ENCODE measurements at regions not wholly inside any gene's neighbourhood (a gene's known extent, or its start where the extent isn't known, plus 50 kb on each side); places are given as distances from the start of the nearest gene placed in this dataset.
"Not testable (repeated sequence)": the region's sequence is repeated elsewhere in the genome, so short reads cannot be mapped to it uniquely, and the experiment has no call there.

- POLR2A ChIA-PET: no interaction called here
- DNase-seq: no peak
- H3K36me3 Mint-ChIP-seq: no peaks in the 10 kb centered on the region
- no peak overlapping the region for H3K4me3 Mint-ChIP-seq
- CTCF ChIA-PET: no interaction called here
- H3K27me3 Mint-ChIP-seq: no peaks in the 10 kb centered on the region
- H3K27ac Mint-ChIP-seq: no peak overlapping the region
- no peaks in the 10 kb centered on the region for H3K4me1 Mint-ChIP-seq (ENCODE audit: low read depth)
- H3K9me3 Mint-ChIP-seq: no peaks in the 10 kb centered on the region
- intact Hi-C loops (cut with micrococcal nuclease): no loop called here
These were observed 108.1 kb upstream of the GMNC start for GRCh38 chr3:190970560-190970959.

- Mint-ChIP-seq H3K27ac (no peak overlapping the region), H3K4me3 (no peak overlapping the region), H3K4me1 (ENCODE audit: low read depth) (no peaks in the 10 kb centered on the region), H3K36me3 (no peaks in the 10 kb centered on the region), H3K9me3 (no peaks in the 10 kb centered on the region), H3K27me3 (peaks cover 1% of the 10 kb centered on the region)
- POLR2A ChIA-PET: no interaction called here
- CTCF ChIA-PET: no interaction called here
- intact Hi-C loops (cut with micrococcal nuclease): no loop called here
- DNase-seq: no peak
These were observed 106.1 kb upstream of the GMNC start for GRCh38 chr3:190968616-190969015.

GRCh38 chr3:190964931-190965330 is 102.4 kb upstream of the GMNC start:
- H3K9me3 Mint-ChIP-seq; POLR2A ChIA-PET; H3K27me3 Mint-ChIP-seq; CTCF ChIA-PET; H3K4me3 Mint-ChIP-seq; intact Hi-C loops (cut with micrococcal nuclease); H3K36me3 Mint-ChIP-seq; H3K27ac Mint-ChIP-seq; DNase-seq; H3K4me1 Mint-ChIP-seq (ENCODE audit: low read depth): not testable (repeated sequence)

- peaks cover 1% of the 10 kb centered on the region for H3K27me3 Mint-ChIP-seq
- DNase-seq: no peak
- no peaks in the 10 kb centered on the region for H3K4me1 Mint-ChIP-seq (ENCODE audit: low read depth)
- ChIA-PET POLR2A (no interaction called here), CTCF (no interaction called here)
- H3K9me3 Mint-ChIP-seq: peaks cover 14% of the 10 kb centered on the region
- no peaks in the 10 kb centered on the region for H3K36me3 Mint-ChIP-seq
- intact Hi-C loops (cut with micrococcal nuclease): no loop called here
- no peak overlapping the region for H3K27ac Mint-ChIP-seq
- no peak overlapping the region for H3K4me3 Mint-ChIP-seq
These were observed 96.6 kb upstream of the GMNC start for GRCh38 chr3:190959077-190959476.

- H3K9me3 Mint-ChIP-seq: no peaks in the 10 kb centered on the region
- POLR2A ChIA-PET: no interaction called here
- DNase-seq: no peak
- intact Hi-C loops (cut with micrococcal nuclease): no loop called here
- H3K36me3 Mint-ChIP-seq: no peaks in the 10 kb centered on the region
- no peaks in the 10 kb centered on the region for H3K4me1 Mint-ChIP-seq (ENCODE audit: low read depth)
- no peaks in the 10 kb centered on the region for H3K27me3 Mint-ChIP-seq
- CTCF ChIA-PET: no interaction called here
- no peak overlapping the region for H3K27ac Mint-ChIP-seq
- no peak overlapping the region for H3K4me3 Mint-ChIP-seq
These were observed 79.3 kb upstream of the GMNC start for GRCh38 chr3:190941694-190942260.

- H3K36me3 Mint-ChIP-seq; POLR2A ChIA-PET; CTCF ChIA-PET; H3K4me3 Mint-ChIP-seq; H3K9me3 Mint-ChIP-seq; H3K4me1 Mint-ChIP-seq (ENCODE audit: low read depth); DNase-seq; intact Hi-C loops (cut with micrococcal nuclease); H3K27ac Mint-ChIP-seq; H3K27me3 Mint-ChIP-seq: not testable (repeated sequence)
These were observed 72.1 kb upstream of the GMNC start for GRCh38 chr3:190934616-190935015.

- H3K36me3 Mint-ChIP-seq: no peaks in the 10 kb centered on the region
- H3K27me3 Mint-ChIP-seq: no peaks in the 10 kb centered on the region
- intact Hi-C loops (cut with micrococcal nuclease): no loop called here
- H3K4me3 Mint-ChIP-seq: no peak overlapping the region
- H3K27ac Mint-ChIP-seq: no peak overlapping the region
- no peak for DNase-seq
- H3K9me3 Mint-ChIP-seq: no peaks in the 10 kb centered on the region
- ChIA-PET CTCF (no interaction called here), POLR2A (no interaction called here)
- no peaks in the 10 kb centered on the region for H3K4me1 Mint-ChIP-seq (ENCODE audit: low read depth)
These were observed 64.1 kb upstream of the GMNC start for GRCh38 chr3:190926619-190927018.

- ChIA-PET CTCF (no interaction called here), POLR2A (no interaction called here)
- DNase-seq: no peak
- Mint-ChIP-seq H3K4me1 (ENCODE audit: low read depth) (no peaks in the 10 kb centered on the region), H3K27me3 (no peaks in the 10 kb centered on the region), H3K27ac (no peak overlapping the region), H3K4me3 (no peak overlapping the region), H3K36me3 (no peaks in the 10 kb centered on the region), H3K9me3 (no peaks in the 10 kb centered on the region)
- intact Hi-C loops (cut with micrococcal nuclease): no loop called here
These were observed 50.2 kb upstream of the GMNC start for GRCh38 chr3:190912736-190913135.
